CD4-positive, alpha-beta T cell treated with Interleukin-12 subunit alpha and Interleukin-12 subunit beta, for 1 hour (primary cell): ENCODE measurements at regions not wholly inside any gene's neighbourhood (a gene's known extent, or its start where the extent isn't known, plus 50 kb on each side); places are given as distances from the start of the nearest gene placed in this dataset.

Experiments used
- DNase-seq: peaks from one replicate; pipeline ENCODE4 v3.0.0-alpha.2; 2020

- no peak for DNase-seq
Measured at GRCh38 chr17:72479113-72479512, 358.3 kb downstream of the SOX9 start.

GRCh38 chr17:72481572-72481971 is 360.8 kb downstream of the SOX9 start:
- DNase-seq = no peak

- no peak for DNase-seq
Measured at GRCh38 chr17:72485596-72485995, 364.8 kb downstream of the SOX9 start.

GRCh38 chr17:72486806-72487205 is 366.0 kb downstream of the SOX9 start:
- no peak for DNase-seq

GRCh38 chr17:72487731-72488494 is 367.1 kb downstream of the SOX9 start:
- no peak for DNase-seq

- no peak for DNase-seq
Measured at GRCh38 chr17:72488555-72489271, 367.9 kb downstream of the SOX9 start.

- no peak for DNase-seq
Measured at GRCh38 chr17:72489272-72489641, 368.4 kb downstream of the SOX9 start.

GRCh38 chr17:72491102-72491501 is 370.3 kb downstream of the SOX9 start:
- DNase-seq = no peak

- DNase-seq = no peak
Measured at GRCh38 chr17:72492494-72492893, 371.7 kb downstream of the SOX9 start.

- no peak for DNase-seq
Measured at GRCh38 chr17:72492941-72493340, 372.1 kb downstream of the SOX9 start.

GRCh38 chr17:72494566-72494965 is 373.7 kb downstream of the SOX9 start:
- no peak for DNase-seq

- no peak for DNase-seq
Measured at GRCh38 chr17:72496461-72496860, 375.6 kb downstream of the SOX9 start.

- DNase-seq = no peak
Measured at GRCh38 chr17:72497915-72498314, 377.1 kb downstream of the SOX9 start.

GRCh38 chr17:72498364-72499210 is 377.8 kb downstream of the SOX9 start:
- no peak for DNase-seq

- no peak for DNase-seq
Measured at GRCh38 chr17:72501404-72502370, 380.9 kb downstream of the SOX9 start.

- DNase-seq = no peak
Measured at GRCh38 chr17:72502371-72503341, 381.8 kb downstream of the SOX9 start.

- DNase-seq = no peak
Measured at GRCh38 chr17:72503556-72503955, 382.7 kb downstream of the SOX9 start.

- no peak for DNase-seq
Measured at GRCh38 chr17:72504783-72505182, 384.0 kb downstream of the SOX9 start.

GRCh38 chr17:72506773-72507172 is 386.0 kb downstream of the SOX9 start:
- DNase-seq = no peak

GRCh38 chr17:72507370-72507769 is 386.6 kb downstream of the SOX9 start:
- no peak for DNase-seq

- no peak for DNase-seq
Measured at GRCh38 chr17:72510351-72511016, 389.7 kb downstream of the SOX9 start.
